ENCODE measurements at regions not wholly inside any gene's neighbourhood (a gene's known extent, or its start where the extent isn't known, plus 50 kb on each side); places are given as distances from the start of the nearest gene placed in this dataset.

DNA sequence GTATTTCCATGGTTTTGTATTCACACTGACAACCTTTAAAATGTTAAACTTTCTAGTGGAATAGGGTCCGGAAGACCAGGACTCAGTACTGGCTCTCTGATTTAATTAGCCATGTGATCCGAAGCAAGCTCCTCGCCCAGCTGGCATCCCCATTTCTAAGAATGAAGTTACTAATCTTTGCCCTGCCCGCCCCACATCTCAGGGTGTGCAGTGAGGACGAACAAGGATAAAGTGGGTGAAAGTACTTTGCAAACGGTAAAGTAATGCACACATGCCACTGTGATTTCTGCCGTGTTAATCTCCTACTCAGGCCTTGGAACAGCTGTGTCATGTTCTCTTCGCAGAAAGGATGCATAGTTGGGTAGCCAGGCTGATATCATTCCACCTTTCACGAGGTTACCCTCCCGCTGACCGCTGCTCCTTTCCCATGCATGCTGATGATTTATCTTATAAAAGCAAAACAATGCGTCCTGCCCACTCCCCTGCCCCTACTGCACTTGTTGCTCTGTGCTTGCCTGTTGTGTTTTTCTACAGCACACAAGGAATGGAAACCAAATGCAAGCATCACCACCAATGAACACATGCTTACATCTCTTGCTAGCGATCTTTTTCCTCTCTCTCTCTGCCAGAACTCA lies 539.0 kb downstream of the EFNB2 start:
- TF ChIP-seq, protein P1, sequence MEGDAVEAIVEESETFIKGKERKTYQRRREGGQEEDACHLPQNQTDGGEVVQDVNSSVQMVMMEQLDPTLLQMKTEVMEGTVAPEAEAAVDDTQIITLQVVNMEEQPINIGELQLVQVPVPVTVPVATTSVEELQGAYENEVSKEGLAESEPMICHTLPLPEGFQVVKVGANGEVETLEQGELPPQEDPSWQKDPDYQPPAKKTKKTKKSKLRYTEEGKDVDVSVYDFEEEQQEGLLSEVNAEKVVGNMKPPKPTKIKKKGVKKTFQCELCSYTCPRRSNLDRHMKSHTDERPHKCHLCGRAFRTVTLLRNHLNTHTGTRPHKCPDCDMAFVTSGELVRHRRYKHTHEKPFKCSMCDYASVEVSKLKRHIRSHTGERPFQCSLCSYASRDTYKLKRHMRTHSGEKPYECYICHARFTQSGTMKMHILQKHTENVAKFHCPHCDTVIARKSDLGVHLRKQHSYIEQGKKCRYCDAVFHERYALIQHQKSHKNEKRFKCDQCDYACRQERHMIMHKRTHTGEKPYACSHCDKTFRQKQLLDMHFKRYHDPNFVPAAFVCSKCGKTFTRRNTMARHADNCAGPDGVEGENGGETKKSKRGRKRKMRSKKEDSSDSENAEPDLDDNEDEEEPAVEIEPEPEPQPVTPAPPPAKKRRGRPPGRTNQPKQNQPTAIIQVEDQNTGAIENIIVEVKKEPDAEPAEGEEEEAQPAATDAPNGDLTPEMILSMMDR (IDR thresholded peaks at IDR 0.05; ENCODE audit: low read length) = no peak
- no peak for TF ChIP-seq EZH2 (IDR thresholded peaks at IDR 0.05; ENCODE audit: borderline replicate concordance, low read length)
